Osteocyte (in vitro differentiated cells): ENCODE measurements at regions not wholly inside any gene's neighbourhood (a gene's known extent, or its start where the extent isn't known, plus 50 kb on each side); places are given as distances from the start of the nearest gene placed in this dataset.

ENCODE experiments used
- DNase-seq: peaks from one replicate; pipeline ENCODE4 v3.0.0; 2021; ENCODE audit warnings: mixed read lengths; ENCODE audit not compliant: unreplicated experiment; ENCODE audit errors: extremely low spot score
- H3K27ac Mint-ChIP-seq: one replicate; pipeline ENCODE4 v1.8.0; 2021; ENCODE audit warnings: mild to moderate bottlenecking, mixed read lengths; ENCODE audit not compliant: unreplicated experiment
- H3K27me3 Mint-ChIP-seq: one replicate; pipeline ENCODE4 v1.8.0; 2021; ENCODE audit warnings: mixed read lengths; ENCODE audit not compliant: unreplicated experiment
- H3K36me3 Mint-ChIP-seq: one replicate; pipeline ENCODE4 v1.8.0; 2021; ENCODE audit warnings: mixed read lengths; ENCODE audit not compliant: unreplicated experiment
- H3K4me1 Mint-ChIP-seq: one replicate; pipeline ENCODE4 v1.8.0; 2021; ENCODE audit warnings: mixed read lengths; ENCODE audit not compliant: unreplicated experiment
- H3K4me3 Mint-ChIP-seq: one replicate; pipeline ENCODE4 v1.8.0; 2021; ENCODE audit warnings: mild to moderate bottlenecking, moderate library complexity, mixed read lengths; ENCODE audit not compliant: unreplicated experiment
- H3K9me3 Mint-ChIP-seq: one replicate; pipeline ENCODE4 v1.8.0; 2021; ENCODE audit warnings: mixed read lengths; ENCODE audit not compliant: unreplicated experiment
- CTCF ChIP-seq: fragments of 200-600 bp; sonication (generic); IDR thresholded peaks from 2 replicates; pipeline ENCODE4 v1.5.0; 2021; ENCODE audit warnings: antibody characterized with exemption, mild to moderate bottlenecking, moderate library complexity

- Mint-ChIP-seq H3K4me1 (no peaks in the 10 kb centered on the region), H3K36me3 (no peaks in the 10 kb centered on the region), H3K27me3 (peaks cover 4% of the 10 kb centered on the region), H3K27ac (no peak overlapping the region), H3K4me3 (no peak overlapping the region), H3K9me3 (peaks cover 8% of the 10 kb centered on the region)
- no peak for DNase-seq
- TF ChIP-seq CTCF, result no peak
Observed at GRCh38 chr5:27797220-27797619, 758.8 kb upstream of the CDH9 start.

- Mint-ChIP-seq H3K4me1 (no peaks in the 10 kb centered on the region), H3K27me3 (peaks cover 7% of the 10 kb centered on the region)
- no peak for TF ChIP-seq CTCF
Observed at GRCh38 chr5:27788184-27788583, 749.8 kb upstream of the CDH9 start.

DNA sequence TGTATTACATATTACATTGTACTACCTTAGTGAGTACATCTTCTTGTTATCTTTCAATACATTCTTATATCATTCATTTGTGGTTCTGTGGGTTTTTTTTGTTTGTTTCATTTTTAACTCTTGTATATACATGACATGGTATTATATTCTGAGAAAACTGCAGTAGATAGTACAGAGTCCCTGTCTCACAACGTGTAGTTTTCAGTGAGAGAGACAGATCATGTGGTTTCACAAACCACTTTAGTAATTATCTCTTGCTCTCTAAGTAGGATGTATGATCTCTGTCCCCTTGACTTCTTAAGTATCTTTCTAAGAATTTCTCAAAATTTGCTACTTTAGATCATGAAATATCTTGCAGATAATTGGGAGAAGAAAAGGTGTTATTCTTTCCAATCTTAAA lies 745.9 kb upstream of the CDH9 start:
- Mint-ChIP-seq H3K27ac (no peak overlapping the region), H3K27me3 (no peaks in the 10 kb centered on the region), H3K36me3 (no peaks in the 10 kb centered on the region), H3K9me3 (no peaks in the 10 kb centered on the region), H3K4me1 (no peaks in the 10 kb centered on the region), H3K4me3 (no peak overlapping the region)
- TF ChIP-seq CTCF, result no peak
- no peak for DNase-seq

More at GRCh38 chr5:27788184-27788583, 749.8 kb upstream of the CDH9 start:
- Mint-ChIP-seq H3K27ac (no peak overlapping the region), H3K36me3 (no peaks in the 10 kb centered on the region), H3K4me3 (no peak overlapping the region), H3K9me3 (no peaks in the 10 kb centered on the region)
- no peak for DNase-seq

- Mint-ChIP-seq H3K9me3 (no peaks in the 10 kb centered on the region), H3K27ac (no peak overlapping the region), H3K27me3 (no peaks in the 10 kb centered on the region), H3K36me3 (no peaks in the 10 kb centered on the region), H3K4me1 (no peaks in the 10 kb centered on the region), H3K4me3 (no peak overlapping the region)
- TF ChIP-seq CTCF, result no peak
- no peak for DNase-seq
Observed at GRCh38 chr5:27778121-27778520, 739.7 kb upstream of the CDH9 start.

DNA sequence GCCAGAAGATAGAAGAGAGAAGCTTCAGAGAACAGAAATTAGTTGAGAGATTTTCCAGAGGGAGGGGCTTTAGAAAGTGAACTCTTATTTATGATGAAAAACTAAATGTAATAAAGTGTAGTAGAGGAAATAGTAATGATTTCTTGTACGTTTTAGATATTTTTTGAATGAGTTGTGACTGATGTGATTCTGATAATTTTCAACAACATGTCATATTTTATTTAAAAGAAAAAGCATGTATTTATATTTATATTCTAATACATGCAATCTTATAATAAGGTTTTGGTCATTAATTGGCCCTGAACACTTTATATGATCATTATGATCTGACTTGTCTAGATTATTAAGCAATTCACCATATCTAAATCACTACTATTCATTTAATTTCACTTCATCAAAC lies 735.2 kb upstream of the CDH9 start:
- Mint-ChIP-seq H3K9me3 (no peaks in the 10 kb centered on the region), H3K36me3 (no peaks in the 10 kb centered on the region), H3K4me3 (no peak overlapping the region), H3K4me1 (no peaks in the 10 kb centered on the region), H3K27ac (no peak overlapping the region), H3K27me3 (no peaks in the 10 kb centered on the region)
- no peak for DNase-seq
- no peak for TF ChIP-seq CTCF
